ENCODE measurements at regions not wholly inside any gene's neighbourhood (a gene's known extent, or its start where the extent isn't known, plus 50 kb on each side); places are given as distances from the start of the nearest gene placed in this dataset.
A peak's percentile ranks its signal among the peaks of the same experiment; 100 is the strongest.
"Not testable (repeated sequence)": the region's sequence is repeated elsewhere in the genome, so short reads cannot be mapped to it uniquely, and the experiment has no call there.

- DNase-seq: no peak
Observed at GRCh38 chr5:106312360-106312759, 1358.4 kb downstream of the EFNA5 start.

- peak; percentile 27 for DNase-seq
Observed at GRCh38 chr5:106311230-106311915, 1359.4 kb downstream of the EFNA5 start.

GRCh38 chr5:106307265-106307664 lies 1363.5 kb downstream of the EFNA5 start:
- no peak for DNase-seq

- no peak for DNase-seq
Observed at GRCh38 chr5:106306313-106307028, 1364.3 kb downstream of the EFNA5 start.

- DNase-seq: no peak
Observed at GRCh38 chr5:106303911-106304310, 1366.8 kb downstream of the EFNA5 start.

- DNase-seq: no peak
Observed at GRCh38 chr5:106292654-106293053, 1378.1 kb downstream of the EFNA5 start.

GRCh38 chr5:106290841-106291240 lies 1379.9 kb downstream of the EFNA5 start:
- DNase-seq: no peak

- no peak for DNase-seq
Observed at GRCh38 chr5:106288979-106289378, 1381.8 kb downstream of the EFNA5 start.

- DNase-seq: no peak
Observed at GRCh38 chr5:106277540-106278096, 1393.1 kb downstream of the EFNA5 start.

- no peak for DNase-seq
Observed at GRCh38 chr5:106269252-106269843, 1401.4 kb downstream of the EFNA5 start.

- DNase-seq: no peak
Observed at GRCh38 chr5:106267256-106267655, 1403.5 kb downstream of the EFNA5 start.

- no peak for DNase-seq
Observed at GRCh38 chr5:106262395-106262794, 1408.3 kb downstream of the EFNA5 start.

- not testable (repeated sequence) for DNase-seq
Observed at GRCh38 chr5:106259431-106260090, 1411.2 kb downstream of the EFNA5 start.

- no peak for DNase-seq
Observed at GRCh38 chr5:106258591-106259125, 1412.1 kb downstream of the EFNA5 start.

- no peak for DNase-seq
Observed at GRCh38 chr5:106254784-106255183, 1416.0 kb downstream of the EFNA5 start.

- not testable (repeated sequence) for DNase-seq
Observed at GRCh38 chr5:106246044-106246745, 1424.5 kb downstream of the EFNA5 start.

GRCh38 chr5:106241409-106241808 lies 1429.3 kb downstream of the EFNA5 start:
- DNase-seq: no peak

GRCh38 chr5:106205916-106206571 lies 1464.7 kb downstream of the EFNA5 start:
- no peak for DNase-seq

GRCh38 chr5:106202035-106202434 lies 1468.7 kb downstream of the EFNA5 start:
- DNase-seq: no peak

- no peak for DNase-seq
Observed at GRCh38 chr5:106200971-106201370, 1469.8 kb downstream of the EFNA5 start.
